Astrocyte (in vitro differentiated cells and primary cell): ENCODE measurements at regions not wholly inside any gene's neighbourhood (a gene's known extent, or its start where the extent isn't known, plus 50 kb on each side); places are given as distances from the start of the nearest gene placed in this dataset.

Experiments
- CTCF ChIP-seq: IDR thresholded peaks from 2 replicates; pipeline ENCODE4 v1.5.1; 2011; ENCODE audit warnings: low read depth, mild to moderate bottlenecking, inconsistent platforms, low read length, moderate library complexity; ENCODE audit not compliant: insufficient read depth
- EZH2 ChIP-seq: IDR thresholded peaks from 2 replicates; pipeline ENCODE4 v1.6.1; 2012; ENCODE audit warnings: mild to moderate bottlenecking, low read length, inconsistent platforms; ENCODE audit not compliant: insufficient read depth

- TF ChIP-seq EZH2 (no peak), CTCF (no peak)
These were observed 313.5 kb downstream of the KCNC2 start for GRCh38 chr12:74896186-74896585.
